Upper lobe of right lung (tissue), 1 donor: ENCODE measurements at regions not wholly inside any gene's neighbourhood (a gene's known extent, or its start where the extent isn't known, plus 50 kb on each side); places are given as distances from the start of the nearest gene placed in this dataset.

Experiments used
- ATAC-seq: fragments of 200-7000 bp; cut with Tn5 transposase; one replicate; pipeline ENCODE4 v1.9.1; 2020; ENCODE audit warnings: mild to moderate bottlenecking, moderate library complexity
- DNase-seq: peaks from one replicate; pipeline ENCODE4 v3.0.0-alpha.2; 2020
- H3K27ac ChIP-seq: fragments of 200-600 bp; one replicate; pipeline ENCODE4 v1.8.0; 2022
- H3K27me3 ChIP-seq: fragments of 200-600 bp; one replicate; pipeline ENCODE4 v1.8.0; 2022; ENCODE audit warnings: mild to moderate bottlenecking
- H3K36me3 ChIP-seq: fragments of 200-600 bp; one replicate; pipeline ENCODE4 v1.8.0; 2022
- H3K4me1 ChIP-seq: fragments of 200-600 bp; one replicate; pipeline ENCODE4 v1.8.0; 2022
- H3K4me3 ChIP-seq: fragments of 200-600 bp; one replicate; pipeline ENCODE4 v1.8.0; 2022; ENCODE audit warnings: mild to moderate bottlenecking
- H3K9me3 ChIP-seq: fragments of 200-600 bp; one replicate; pipeline ENCODE4 v1.8.0; 2022
- intact Hi-C: fragments of 100-400 bp; cut with DNase I; formaldehyde crosslinking; loops from one replicate; pipeline ENCODE4 v1.11.0; 2022
- TF ChIP-seq, protein P1 (sequence below): fragments of 200-600 bp; IDR thresholded peaks from one replicate; pipeline ENCODE4 v1.8.0; 2022; ENCODE audit warnings: antibody characterized with exemption
- donor health status: DM: no; HTN: yes; CAD: no; lungs with severe emphysema.

- TF ChIP-seq, protein P1, sequence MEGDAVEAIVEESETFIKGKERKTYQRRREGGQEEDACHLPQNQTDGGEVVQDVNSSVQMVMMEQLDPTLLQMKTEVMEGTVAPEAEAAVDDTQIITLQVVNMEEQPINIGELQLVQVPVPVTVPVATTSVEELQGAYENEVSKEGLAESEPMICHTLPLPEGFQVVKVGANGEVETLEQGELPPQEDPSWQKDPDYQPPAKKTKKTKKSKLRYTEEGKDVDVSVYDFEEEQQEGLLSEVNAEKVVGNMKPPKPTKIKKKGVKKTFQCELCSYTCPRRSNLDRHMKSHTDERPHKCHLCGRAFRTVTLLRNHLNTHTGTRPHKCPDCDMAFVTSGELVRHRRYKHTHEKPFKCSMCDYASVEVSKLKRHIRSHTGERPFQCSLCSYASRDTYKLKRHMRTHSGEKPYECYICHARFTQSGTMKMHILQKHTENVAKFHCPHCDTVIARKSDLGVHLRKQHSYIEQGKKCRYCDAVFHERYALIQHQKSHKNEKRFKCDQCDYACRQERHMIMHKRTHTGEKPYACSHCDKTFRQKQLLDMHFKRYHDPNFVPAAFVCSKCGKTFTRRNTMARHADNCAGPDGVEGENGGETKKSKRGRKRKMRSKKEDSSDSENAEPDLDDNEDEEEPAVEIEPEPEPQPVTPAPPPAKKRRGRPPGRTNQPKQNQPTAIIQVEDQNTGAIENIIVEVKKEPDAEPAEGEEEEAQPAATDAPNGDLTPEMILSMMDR, result no peak
- Histone ChIP-seq H3K27me3 (no peaks in the 10 kb centered on the region), H3K9me3 (no peaks in the 10 kb centered on the region), H3K4me3 (no peak overlapping the region), H3K27ac (no peak overlapping the region), H3K36me3 (no peaks in the 10 kb centered on the region), H3K4me1 (no peaks in the 10 kb centered on the region)
- DNase-seq (no peak), ATAC-seq (no peak)
- intact Hi-C loops, result no loop called here
Measured at GRCh38 chr14:98278800-98279199, 993.2 kb downstream of the BCL11B start.

GRCh38 chr14:98280436-98280835 is 991.6 kb downstream of the BCL11B start:
- DNase-seq, result no peak
- no peaks in the 10 kb centered on the region for H3K4me1 ChIP-seq
- no peaks in the 10 kb centered on the region for H3K27me3 ChIP-seq
- no peaks in the 10 kb centered on the region for H3K9me3 ChIP-seq
- TF ChIP-seq, protein P1, result no peak
- no peak for ATAC-seq
- no peak overlapping the region for H3K4me3 ChIP-seq
- no peaks in the 10 kb centered on the region for H3K36me3 ChIP-seq
- H3K27ac ChIP-seq, result no peak overlapping the region
- intact Hi-C loops, result no loop called here

- intact Hi-C loops, result no loop called here
- Histone ChIP-seq H3K9me3 (no peaks in the 10 kb centered on the region), H3K4me3 (no peak overlapping the region), H3K4me1 (no peaks in the 10 kb centered on the region), H3K36me3 (no peaks in the 10 kb centered on the region), H3K27me3 (no peaks in the 10 kb centered on the region), H3K27ac (no peak overlapping the region)
- ATAC-seq (no peak), DNase-seq (no peak)
- TF ChIP-seq, protein P1, result no peak
Measured at GRCh38 chr14:98288825-98289224, 983.2 kb downstream of the BCL11B start.

DNA sequence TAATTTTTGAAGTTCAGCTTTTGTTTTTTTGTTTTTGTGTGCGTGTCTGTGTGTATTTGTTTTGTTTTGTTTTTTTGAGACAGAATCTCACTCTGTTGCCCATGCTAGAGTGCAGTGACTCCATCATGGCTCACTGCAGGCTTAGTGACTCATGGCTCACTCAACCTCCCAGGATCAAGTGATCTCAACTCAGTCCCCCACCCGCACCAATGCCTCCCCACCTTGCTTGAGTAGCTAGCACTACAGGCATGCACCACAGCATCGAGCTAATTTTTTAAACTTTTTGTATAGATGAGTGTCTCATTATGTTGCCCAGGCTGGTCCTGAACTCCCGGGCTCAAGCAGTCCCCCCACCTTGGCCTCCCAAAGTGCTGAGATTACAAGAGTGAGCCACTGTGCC is 981.4 kb downstream of the BCL11B start:
- intact Hi-C loops, result no loop called here
- Histone ChIP-seq H3K27me3 (no peaks in the 10 kb centered on the region), H3K36me3 (no peaks in the 10 kb centered on the region), H3K4me1 (no peaks in the 10 kb centered on the region), H3K4me3 (no peak overlapping the region), H3K27ac (no peak overlapping the region), H3K9me3 (no peaks in the 10 kb centered on the region)
- no peak for ATAC-seq
- DNase-seq, result no peak
- TF ChIP-seq, protein P1, result no peak

- DNase-seq, result no peak
- Histone ChIP-seq H3K9me3 (no peaks in the 10 kb centered on the region), H3K27me3 (no peaks in the 10 kb centered on the region), H3K27ac (no peak overlapping the region), H3K4me1 (no peaks in the 10 kb centered on the region), H3K4me3 (no peak overlapping the region), H3K36me3 (no peaks in the 10 kb centered on the region)
- ATAC-seq, result no peak
- intact Hi-C loops, result no loop called here
- TF ChIP-seq, protein P1, result no peak
Measured at GRCh38 chr14:98292191-98292590, 979.8 kb downstream of the BCL11B start.

- TF ChIP-seq, protein P1, result no peak
- DNase-seq (no peak), ATAC-seq (no peak)
- intact Hi-C loops, result no loop called here
- no peaks in the 10 kb centered on the region for H3K4me1 ChIP-seq
- H3K4me3 ChIP-seq, result no peak overlapping the region
- no peaks in the 10 kb centered on the region for H3K27me3 ChIP-seq
- no peaks in the 10 kb centered on the region for H3K9me3 ChIP-seq
- H3K27ac ChIP-seq, result no peak overlapping the region
- no peaks in the 10 kb centered on the region for H3K36me3 ChIP-seq
Measured at GRCh38 chr14:98293576-98293975, 978.4 kb downstream of the BCL11B start.
